ENCODE measurements at regions not wholly inside any gene's neighbourhood (a gene's known extent, or its start where the extent isn't known, plus 50 kb on each side); places are given as distances from the start of the nearest gene placed in this dataset.

DNA sequence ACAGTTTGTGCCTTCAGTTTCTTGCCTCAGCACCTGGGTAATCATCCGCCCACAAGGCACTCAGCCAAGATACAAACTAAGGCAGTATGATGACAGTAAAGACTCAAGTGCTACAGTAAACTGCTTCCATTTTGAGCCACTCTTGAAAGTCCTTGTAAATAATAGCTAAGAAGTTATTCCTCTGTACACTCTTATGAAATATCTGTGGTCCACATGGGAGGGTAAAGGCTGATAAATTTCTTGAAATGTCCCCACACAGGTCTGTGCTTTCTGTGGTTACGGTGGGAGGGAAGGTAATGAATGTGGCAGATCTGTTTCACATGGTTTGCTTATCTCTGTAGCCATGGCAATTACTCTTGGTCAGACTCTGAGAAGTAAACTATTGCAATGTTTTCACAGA lies 551.0 kb upstream of the ZWINT start:
- H3K79me2 ChIP-seq: no peaks in the 10 kb centered on the region
- 77% methylated on average over 2 of the region's 2 CpGs for WGBS (ENCODE audit: low lambda C conversion rate, missing lambda C conversion rate)
- H4K20me1 ChIP-seq (ENCODE audit: insufficient read depth, poor library complexity, severe bottlenecking): no peaks in the 10 kb centered on the region
- H3K27me3 ChIP-seq: no peaks in the 10 kb centered on the region
- no peaks in the 10 kb centered on the region for H3K4me1 ChIP-seq (ENCODE audit: insufficient read depth)
- H3K4me2 ChIP-seq: no peak overlapping the region
- H3K9me3 ChIP-seq (ENCODE audit: low read depth): no peaks in the 10 kb centered on the region
- H2AFZ ChIP-seq: no peak overlapping the region
- no peak overlapping the region for H3K27ac ChIP-seq
- H3K9me2 ChIP-seq (replicated peaks; ENCODE audit: insufficient read depth): no peaks in the 10 kb centered on the region
- H3K4me3 ChIP-seq: no peak overlapping the region
- TF ChIP-seq EZH2phosphoT487 (IDR thresholded peaks at IDR 0.05; ENCODE audit: low read depth, severe bottlenecking, unreplicated experiment): no peak
- TF ChIP-seq, protein P1, sequence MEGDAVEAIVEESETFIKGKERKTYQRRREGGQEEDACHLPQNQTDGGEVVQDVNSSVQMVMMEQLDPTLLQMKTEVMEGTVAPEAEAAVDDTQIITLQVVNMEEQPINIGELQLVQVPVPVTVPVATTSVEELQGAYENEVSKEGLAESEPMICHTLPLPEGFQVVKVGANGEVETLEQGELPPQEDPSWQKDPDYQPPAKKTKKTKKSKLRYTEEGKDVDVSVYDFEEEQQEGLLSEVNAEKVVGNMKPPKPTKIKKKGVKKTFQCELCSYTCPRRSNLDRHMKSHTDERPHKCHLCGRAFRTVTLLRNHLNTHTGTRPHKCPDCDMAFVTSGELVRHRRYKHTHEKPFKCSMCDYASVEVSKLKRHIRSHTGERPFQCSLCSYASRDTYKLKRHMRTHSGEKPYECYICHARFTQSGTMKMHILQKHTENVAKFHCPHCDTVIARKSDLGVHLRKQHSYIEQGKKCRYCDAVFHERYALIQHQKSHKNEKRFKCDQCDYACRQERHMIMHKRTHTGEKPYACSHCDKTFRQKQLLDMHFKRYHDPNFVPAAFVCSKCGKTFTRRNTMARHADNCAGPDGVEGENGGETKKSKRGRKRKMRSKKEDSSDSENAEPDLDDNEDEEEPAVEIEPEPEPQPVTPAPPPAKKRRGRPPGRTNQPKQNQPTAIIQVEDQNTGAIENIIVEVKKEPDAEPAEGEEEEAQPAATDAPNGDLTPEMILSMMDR (IDR thresholded peaks at IDR 0.05; ENCODE audit: poor library complexity): no peak
- no peak for TF ChIP-seq EZH2 (IDR thresholded peaks at IDR 0.05; ENCODE audit: borderline replicate concordance)
- no peaks in the 10 kb centered on the region for H3K36me3 ChIP-seq (replicated peaks; ENCODE audit: insufficient read depth, low read depth)
- no peak for DNase-seq (ENCODE audit: low spot score)

DNA sequence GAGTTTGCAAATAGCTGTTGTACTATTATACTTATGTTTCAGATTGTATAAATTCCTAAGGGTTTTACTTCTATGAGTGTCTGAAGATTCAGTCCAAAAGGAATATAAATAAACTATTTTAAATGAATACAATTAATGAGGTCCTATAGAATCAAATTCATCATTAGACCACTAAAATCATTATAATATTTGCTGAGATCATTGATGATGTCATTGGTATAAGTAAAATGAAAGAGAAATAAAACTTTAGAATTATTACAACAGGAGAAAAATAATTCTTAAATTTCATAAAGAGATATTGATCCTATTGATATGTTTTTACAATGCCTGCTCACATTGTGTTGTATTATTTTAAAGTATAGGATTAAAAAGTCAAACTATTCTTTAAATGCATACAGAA lies 544.0 kb upstream of the ZWINT start:
- no peaks in the 10 kb centered on the region for H3K27me3 ChIP-seq
- no peak for DNase-seq (ENCODE audit: low spot score)
- no peak overlapping the region for H3K4me3 ChIP-seq
- H3K9me3 ChIP-seq (ENCODE audit: low read depth): no peaks in the 10 kb centered on the region
- no peak overlapping the region for H3K27ac ChIP-seq
- H3K79me2 ChIP-seq: no peaks in the 10 kb centered on the region
- no peak overlapping the region for H2AFZ ChIP-seq
- TF ChIP-seq EZH2 (IDR thresholded peaks at IDR 0.05; ENCODE audit: borderline replicate concordance): no peak
- TF ChIP-seq, protein P1 (IDR thresholded peaks at IDR 0.05; ENCODE audit: poor library complexity): no peak
- TF ChIP-seq EZH2phosphoT487 (IDR thresholded peaks at IDR 0.05; ENCODE audit: low read depth, severe bottlenecking, unreplicated experiment): no peak
- H3K36me3 ChIP-seq (replicated peaks; ENCODE audit: insufficient read depth, low read depth): no peaks in the 10 kb centered on the region
- no peaks in the 10 kb centered on the region for H3K9me2 ChIP-seq (replicated peaks; ENCODE audit: insufficient read depth)
- H3K4me1 ChIP-seq (ENCODE audit: insufficient read depth): no peaks in the 10 kb centered on the region
- no peak overlapping the region for H3K4me2 ChIP-seq
- no peaks in the 10 kb centered on the region for H4K20me1 ChIP-seq (ENCODE audit: insufficient read depth, poor library complexity, severe bottlenecking)

DNA sequence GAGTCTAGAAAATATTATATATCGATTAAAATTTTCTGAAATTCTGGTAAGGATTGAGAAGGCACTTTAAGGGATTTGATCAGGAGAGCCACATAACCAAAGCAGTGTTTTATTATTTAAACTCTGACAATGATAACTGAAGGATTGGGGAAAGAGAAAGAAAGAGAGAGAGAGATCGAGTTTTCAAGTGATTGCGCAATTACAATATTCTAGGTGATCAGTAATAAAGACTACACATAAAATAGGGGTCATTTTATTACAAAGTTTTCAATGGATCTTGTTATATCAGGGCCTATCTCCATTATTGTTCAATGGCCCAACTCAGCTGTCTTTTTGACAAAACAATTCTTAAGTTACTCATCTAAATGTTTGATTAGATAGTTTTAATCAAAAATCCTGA lies 541.5 kb upstream of the ZWINT start:
- Histone ChIP-seq H3K4me3 (no peak overlapping the region), H3K27ac (no peak overlapping the region), H4K20me1 (ENCODE audit: insufficient read depth, poor library complexity, severe bottlenecking) (no peaks in the 10 kb centered on the region), H3K4me2 (no peak overlapping the region), H3K4me1 (ENCODE audit: insufficient read depth) (no peaks in the 10 kb centered on the region), H3K79me2 (no peaks in the 10 kb centered on the region), H3K36me3 (replicated peaks; ENCODE audit: insufficient read depth, low read depth) (no peaks in the 10 kb centered on the region), H3K27me3 (no peaks in the 10 kb centered on the region), H2AFZ (no peak overlapping the region), H3K9me3 (ENCODE audit: low read depth) (no peaks in the 10 kb centered on the region), H3K9me2 (replicated peaks; ENCODE audit: insufficient read depth) (no peaks in the 10 kb centered on the region)
- WGBS (ENCODE audit: low lambda C conversion rate, missing lambda C conversion rate): 92% methylated on average over 3 of the region's 3 CpGs
- DNase-seq (ENCODE audit: low spot score): no peak
- TF ChIP-seq, protein P1 (IDR thresholded peaks at IDR 0.05; ENCODE audit: poor library complexity): no peak
- TF ChIP-seq EZH2 (IDR thresholded peaks at IDR 0.05; ENCODE audit: borderline replicate concordance) (no peak), EZH2phosphoT487 (IDR thresholded peaks at IDR 0.05; ENCODE audit: low read depth, severe bottlenecking, unreplicated experiment) (no peak)

DNA sequence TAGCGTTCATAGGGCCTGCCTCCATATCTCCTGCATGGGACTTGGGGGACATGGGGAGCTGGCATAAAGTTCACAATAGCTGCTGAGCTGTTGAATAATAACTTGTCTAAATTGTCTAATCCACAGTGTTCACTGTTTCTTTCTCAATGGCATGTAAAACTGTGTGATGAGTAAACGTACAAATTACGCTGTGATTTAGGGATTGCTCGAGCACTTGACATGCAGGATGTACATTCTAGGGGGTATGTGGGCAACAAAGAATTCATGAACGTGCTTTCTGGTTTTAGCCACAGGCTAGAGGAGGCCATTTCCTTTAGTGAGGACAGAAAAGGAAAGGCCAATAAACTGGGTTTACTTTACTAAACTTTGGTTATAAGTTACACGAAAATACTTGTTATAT lies 534.2 kb upstream of the ZWINT start:
- Histone ChIP-seq H3K4me2 (no peak overlapping the region), H3K36me3 (replicated peaks; ENCODE audit: insufficient read depth, low read depth) (no peaks in the 10 kb centered on the region), H3K9me3 (ENCODE audit: low read depth) (no peaks in the 10 kb centered on the region), H3K9me2 (replicated peaks; ENCODE audit: insufficient read depth) (no peaks in the 10 kb centered on the region), H3K27me3 (no peaks in the 10 kb centered on the region), H4K20me1 (ENCODE audit: insufficient read depth, poor library complexity, severe bottlenecking) (no peaks in the 10 kb centered on the region), H3K27ac (no peak overlapping the region), H3K4me1 (ENCODE audit: insufficient read depth) (no peaks in the 10 kb centered on the region), H3K4me3 (no peak overlapping the region), H2AFZ (no peak overlapping the region), H3K79me2 (no peaks in the 10 kb centered on the region)
- no peak for DNase-seq (ENCODE audit: low spot score)
- TF ChIP-seq, protein P1 (IDR thresholded peaks at IDR 0.05; ENCODE audit: poor library complexity): no peak
- TF ChIP-seq EZH2 (IDR thresholded peaks at IDR 0.05; ENCODE audit: borderline replicate concordance) (no peak), EZH2phosphoT487 (IDR thresholded peaks at IDR 0.05; ENCODE audit: low read depth, severe bottlenecking, unreplicated experiment) (no peak)
- 76% methylated on average over 6 of the region's 6 CpGs for WGBS (ENCODE audit: low lambda C conversion rate, missing lambda C conversion rate)

Measured in hepatocyte (in vitro differentiated cells).